Bronchial epithelial cell (primary cell): ENCODE measurements at regions not wholly inside any gene's neighbourhood (a gene's known extent, or its start where the extent isn't known, plus 50 kb on each side); places are given as distances from the start of the nearest gene placed in this dataset.
A peak's percentile ranks its signal among the peaks of the same experiment; 100 is the strongest.

ENCODE experiments used
- DNase-seq: peaks from one replicate; pipeline ENCODE4 v3.0.0-alpha.2; 2010; ENCODE audit warnings: low read depth
- FAIRE-seq: peaks from 2 replicates; lab custom pipeline; 2011; peaks lifted over from hg19 to GRCh38; lab: Jason Lieb, UNC
- H3K27me3 ChIP-seq: 2 replicates; pipeline ENCODE4 v1.5.1; 2011; ENCODE audit warnings: low read length; ENCODE audit not compliant: control insufficient read depth, insufficient read depth
- H3K36me3 ChIP-seq: 2 replicates; pipeline ENCODE4 v1.5.1; 2011; ENCODE audit warnings: low read length; ENCODE audit not compliant: control insufficient read depth, insufficient read depth
- H3K4me3 ChIP-seq: 2 replicates; pipeline ENCODE4 v1.5.1; 2011; ENCODE audit warnings: mild to moderate bottlenecking, low read depth, low read length, control low read depth
- CTCF ChIP-seq: IDR thresholded peaks from 2 replicates; pipeline ENCODE4 v1.5.1; 2011; ENCODE audit warnings: mild to moderate bottlenecking, moderate library complexity, low read length, control low read depth, inconsistent platforms; ENCODE audit not compliant: insufficient read depth, severe bottlenecking

GRCh38 chr3:72388644-72389043, 459.6 kb downstream of the SHQ1 start:
- H3K4me3 ChIP-seq: no peak overlapping the region
- FAIRE-seq: no peak
- TF ChIP-seq CTCF: no peak
- no peaks in the 10 kb centered on the region for H3K36me3 ChIP-seq
- H3K27me3 ChIP-seq: no peaks in the 10 kb centered on the region
- no peak for DNase-seq

GRCh38 chr3:72388117-72388516, 460.1 kb downstream of the SHQ1 start:
- DNase-seq (no peak), FAIRE-seq (no peak)
- no peak overlapping the region for H3K4me3 ChIP-seq
- no peaks in the 10 kb centered on the region for H3K36me3 ChIP-seq
- H3K27me3 ChIP-seq: no peaks in the 10 kb centered on the region
- TF ChIP-seq CTCF: no peak

- TF ChIP-seq CTCF: no peak
- no peak for DNase-seq
- H3K4me3 ChIP-seq: no peak overlapping the region
- no peak for FAIRE-seq
- no peaks in the 10 kb centered on the region for H3K36me3 ChIP-seq
- no peaks in the 10 kb centered on the region for H3K27me3 ChIP-seq
Measured at GRCh38 chr3:72386327-72387000, 461.8 kb downstream of the SHQ1 start.

- TF ChIP-seq CTCF: no peak
- DNase-seq (no peak), FAIRE-seq (no peak)
- no peak overlapping the region for H3K4me3 ChIP-seq
- no peaks in the 10 kb centered on the region for H3K27me3 ChIP-seq
- no peaks in the 10 kb centered on the region for H3K36me3 ChIP-seq
Measured at GRCh38 chr3:72385167-72385566, 463.1 kb downstream of the SHQ1 start.

- no peaks in the 10 kb centered on the region for H3K36me3 ChIP-seq
- H3K4me3 ChIP-seq: no peak overlapping the region
- H3K27me3 ChIP-seq: no peaks in the 10 kb centered on the region
- no peak for TF ChIP-seq CTCF
- DNase-seq: peak; percentile 29
- no peak for FAIRE-seq
Measured at GRCh38 chr3:72384602-72385001, 463.6 kb downstream of the SHQ1 start.

- FAIRE-seq (no peak), DNase-seq (peak; percentile 90)
- TF ChIP-seq CTCF: no peak
- H3K27me3 ChIP-seq: no peaks in the 10 kb centered on the region
- no peak overlapping the region for H3K4me3 ChIP-seq
- H3K36me3 ChIP-seq: no peaks in the 10 kb centered on the region
Measured at GRCh38 chr3:72383883-72384282, 464.4 kb downstream of the SHQ1 start.
